VCaP (cell line): ENCODE measurements at regions not wholly inside any gene's neighbourhood (a gene's known extent, or its start where the extent isn't known, plus 50 kb on each side); places are given as distances from the start of the nearest gene placed in this dataset.
"Not testable (repeated sequence)": the region's sequence is repeated elsewhere in the genome, so short reads cannot be mapped to it uniquely, and the experiment has no call there.

ENCODE experiments used
- H3K27ac ChIP-seq: fragments of 450-650 bp; 2 replicates; pipeline ENCODE4 v1.5.1; 2017
- TF ChIP-seq, protein P1 (sequence below): fragments of 450-650 bp; conservative IDR thresholded peaks from 2 replicates; pipeline ENCODE4 v1.5.1; 2017; ENCODE audit warnings: mild to moderate bottlenecking, moderate library complexity

DNA sequence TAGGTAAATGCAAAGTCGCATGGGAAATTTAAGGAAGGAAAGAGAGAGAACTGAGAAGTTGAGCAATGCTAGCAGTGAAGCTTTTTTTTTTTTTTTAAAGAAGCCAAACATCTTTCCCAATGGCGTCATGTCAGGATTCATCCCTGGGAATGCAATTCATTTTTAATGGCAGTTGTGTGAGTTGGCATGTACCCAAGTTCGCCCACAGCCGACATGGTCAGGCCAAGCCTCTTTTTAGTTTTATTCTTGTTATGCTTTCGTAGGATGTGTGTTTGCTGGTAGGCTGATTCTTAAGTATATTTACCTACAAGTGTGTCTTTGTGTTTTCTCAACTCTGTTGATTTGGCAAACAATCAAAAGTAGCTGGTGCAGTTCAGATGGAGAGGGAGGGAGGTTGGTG, 127.6 kb upstream of the ITGA6 start:
- TF ChIP-seq, protein P1, sequence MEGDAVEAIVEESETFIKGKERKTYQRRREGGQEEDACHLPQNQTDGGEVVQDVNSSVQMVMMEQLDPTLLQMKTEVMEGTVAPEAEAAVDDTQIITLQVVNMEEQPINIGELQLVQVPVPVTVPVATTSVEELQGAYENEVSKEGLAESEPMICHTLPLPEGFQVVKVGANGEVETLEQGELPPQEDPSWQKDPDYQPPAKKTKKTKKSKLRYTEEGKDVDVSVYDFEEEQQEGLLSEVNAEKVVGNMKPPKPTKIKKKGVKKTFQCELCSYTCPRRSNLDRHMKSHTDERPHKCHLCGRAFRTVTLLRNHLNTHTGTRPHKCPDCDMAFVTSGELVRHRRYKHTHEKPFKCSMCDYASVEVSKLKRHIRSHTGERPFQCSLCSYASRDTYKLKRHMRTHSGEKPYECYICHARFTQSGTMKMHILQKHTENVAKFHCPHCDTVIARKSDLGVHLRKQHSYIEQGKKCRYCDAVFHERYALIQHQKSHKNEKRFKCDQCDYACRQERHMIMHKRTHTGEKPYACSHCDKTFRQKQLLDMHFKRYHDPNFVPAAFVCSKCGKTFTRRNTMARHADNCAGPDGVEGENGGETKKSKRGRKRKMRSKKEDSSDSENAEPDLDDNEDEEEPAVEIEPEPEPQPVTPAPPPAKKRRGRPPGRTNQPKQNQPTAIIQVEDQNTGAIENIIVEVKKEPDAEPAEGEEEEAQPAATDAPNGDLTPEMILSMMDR, result no peak
- H3K27ac ChIP-seq, result peak overlapping the region; percentile 62

DNA sequence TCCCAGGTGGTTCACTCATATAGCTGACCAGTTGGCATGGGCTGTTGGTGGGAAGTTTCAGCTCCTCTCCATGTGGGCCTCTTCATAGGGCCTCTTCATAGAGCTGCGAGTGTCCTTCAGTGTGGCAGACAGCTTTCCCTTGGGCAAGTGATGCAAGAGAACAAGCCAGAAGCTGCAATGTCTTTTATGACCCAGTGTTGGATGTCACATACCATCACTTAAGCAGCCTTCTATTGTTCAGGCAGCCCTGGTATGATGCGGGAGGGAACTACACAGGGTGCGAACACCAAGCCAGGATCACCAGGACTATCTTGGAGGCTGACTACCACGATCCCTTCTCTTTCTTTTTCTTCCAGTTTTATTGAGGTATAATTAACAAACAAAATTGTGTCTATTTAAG, 126.5 kb upstream of the ITGA6 start:
- H3K27ac ChIP-seq, result peak overlapping the region; percentile 62
- TF ChIP-seq, protein P1, result no peak

DNA sequence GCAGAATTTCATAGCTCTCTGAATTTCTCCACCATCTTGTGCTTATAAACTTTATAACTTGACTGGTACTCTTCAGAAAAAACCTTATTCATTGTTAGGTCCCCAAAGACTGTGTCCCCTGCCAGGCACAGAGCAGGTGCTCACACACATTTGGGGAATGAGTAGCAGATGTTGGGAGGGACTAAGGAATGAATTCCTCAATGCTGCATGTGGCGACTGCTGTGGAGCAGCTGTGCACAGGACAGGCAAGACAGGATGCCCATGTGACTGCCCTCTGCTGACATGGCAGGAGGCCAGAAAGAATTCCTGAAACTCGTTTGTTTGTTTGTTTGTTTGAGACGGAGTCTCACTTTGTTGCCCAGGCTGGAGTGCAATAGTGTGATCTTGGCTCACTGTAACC, 122.3 kb upstream of the ITGA6 start:
- TF ChIP-seq, protein P1, result no peak
- H3K27ac ChIP-seq, result no peak overlapping the region

GRCh38 chr2:172307800-172308199, 119.6 kb upstream of the ITGA6 start:
- H3K27ac ChIP-seq, result peak overlapping the region; percentile 78
- TF ChIP-seq, protein P1, result no peak

DNA sequence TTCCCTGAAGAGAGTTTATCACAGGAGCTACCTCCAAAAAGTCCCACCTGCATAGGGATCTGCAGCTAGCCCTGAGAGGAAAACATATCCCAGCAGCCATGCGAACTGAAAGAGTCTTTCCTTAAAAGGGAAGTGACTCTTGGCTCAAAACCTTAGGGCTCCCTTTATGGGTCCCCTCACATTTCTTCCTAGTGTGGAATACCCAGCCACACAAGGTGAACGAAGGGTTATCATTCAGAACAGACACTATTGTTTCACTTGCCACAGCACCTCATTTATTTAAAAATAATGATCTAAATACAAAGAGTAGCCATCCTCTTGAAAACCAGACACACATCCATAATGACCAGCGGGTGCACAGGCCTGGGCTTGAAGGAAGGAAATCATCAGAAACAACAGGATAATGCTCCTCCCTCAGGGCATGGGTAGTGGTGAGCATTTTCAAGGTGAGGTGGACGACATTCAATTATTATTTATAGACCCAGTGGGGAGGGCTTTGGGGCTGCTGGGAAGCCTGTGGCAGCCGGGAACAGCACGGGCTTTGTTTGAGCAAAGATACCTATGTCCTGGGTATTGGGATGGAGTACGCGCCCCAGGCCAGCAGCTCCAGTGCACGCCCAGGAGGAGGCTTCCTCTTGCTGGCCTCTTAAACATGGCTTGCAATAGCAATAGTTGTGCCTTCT, 119.0 kb upstream of the ITGA6 start:
- TF ChIP-seq, protein P1, result no peak
- peak overlapping the region; percentile 78 for H3K27ac ChIP-seq

- TF ChIP-seq, protein P1, result no peak
- H3K27ac ChIP-seq, result no peak overlapping the region
These were observed 115.5 kb upstream of the ITGA6 start for GRCh38 chr2:172311921-172312345.

DNA sequence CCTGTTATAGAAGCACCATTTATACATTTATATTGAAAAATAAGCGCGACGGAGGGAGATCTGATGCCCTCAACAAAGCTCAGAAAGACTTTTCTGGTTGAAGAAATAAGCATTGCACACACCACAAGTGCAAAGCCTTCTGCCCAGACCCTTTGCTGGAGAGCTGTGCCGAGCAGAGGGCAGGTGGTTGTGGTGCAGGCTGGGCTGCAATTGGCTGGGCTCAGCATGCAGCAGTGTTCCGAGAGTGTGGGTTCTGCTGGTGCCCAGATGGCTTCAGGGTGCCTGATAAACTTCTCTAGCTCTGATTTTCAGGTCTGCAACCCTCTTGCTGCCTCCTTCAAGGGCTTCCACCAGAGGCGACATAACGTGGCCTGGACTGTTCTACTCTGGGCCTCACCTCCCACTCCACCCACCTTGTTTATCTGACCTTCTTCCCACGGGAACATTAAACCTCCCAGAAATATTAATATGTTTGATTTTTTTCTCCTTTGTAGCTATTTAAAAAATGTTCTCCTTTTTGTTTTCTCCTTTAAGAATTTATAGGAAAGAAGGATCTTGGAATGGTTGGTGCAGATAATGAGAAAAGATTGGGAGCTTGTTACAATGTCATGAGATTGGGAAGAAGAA, 113.6 kb upstream of the ITGA6 start:
- H3K27ac ChIP-seq, result no peak overlapping the region
- TF ChIP-seq, protein P1, result no peak

GRCh38 chr2:172315070-172315469, 112.3 kb upstream of the ITGA6 start:
- H3K27ac ChIP-seq, result not testable (repeated sequence)
